Endothelial cell of umbilical vein (primary cell): ENCODE measurements at regions not wholly inside any gene's neighbourhood (a gene's known extent, or its start where the extent isn't known, plus 50 kb on each side); places are given as distances from the start of the nearest gene placed in this dataset.

ENCODE experiments used
- CTCF ChIP-seq, 2 donors: IDR thresholded peaks; 1 replicate in 1 of 2; 2 replicates in 1 of 2; pipeline ENCODE4 v1.5.1; 2011; ENCODE audit warnings: low read length in 2 of 2, mild to moderate bottlenecking in 2 of 2, moderate library complexity in 2 of 2, control low read depth in 1 of 2, inconsistent platforms in 1 of 2, low read depth in 1 of 2; ENCODE audit not compliant: insufficient read depth in 1 of 2; ENCODE audit errors: extremely low read depth in 1 of 2
- EZH2 ChIP-seq: IDR thresholded peaks from 2 replicates; pipeline ENCODE4 v1.6.1; 2012; ENCODE audit warnings: borderline replicate concordance, low read depth, mild to moderate bottlenecking, moderate library complexity, low read length, inconsistent platforms; ENCODE audit not compliant: severe bottlenecking
- JUN ChIP-seq: IDR thresholded peaks from 2 replicates; pipeline ENCODE4 v1.6.1; 2011; ENCODE audit warnings: borderline replicate concordance, low read depth; ENCODE audit not compliant: insufficient read length, insufficient read depth
- MAX ChIP-seq: IDR thresholded peaks from 2 replicates; pipeline ENCODE4 v1.6.1; 2011; ENCODE audit not compliant: insufficient read depth, insufficient read length
- MYC ChIP-seq: IDR thresholded peaks from one replicate; pipeline ENCODE4 v1.6.1; 2011; ENCODE audit warnings: mild to moderate bottlenecking, low read depth, low read length
- POLR2A ChIP-seq: IDR thresholded peaks from 2 replicates; pipeline ENCODE4 v1.6.1; 2012; ENCODE audit warnings: low read depth, mild to moderate bottlenecking, control low read depth, low read length
- POLR2AphosphoS5 ChIP-seq: IDR thresholded peaks from 2 replicates; pipeline ENCODE4 v1.6.1; 2012; ENCODE audit warnings: low read depth, mild to moderate bottlenecking, control low read depth, low read length, moderate library complexity; ENCODE audit not compliant: insufficient read depth

- TF ChIP-seq CTCF (IDR thresholded peaks at IDR 0.05; ENCODE audit: extremely low read depth in 1 of 2, insufficient read depth in 1 of 2, low read depth in 1 of 2, low read length in 2 of 2) = no peak
- TF ChIP-seq POLR2A = no peak
- TF ChIP-seq POLR2AphosphoS5 = no peak
- TF ChIP-seq MYC = no peak
- TF ChIP-seq EZH2 = no peak
- no peak for TF ChIP-seq MAX
- no peak for TF ChIP-seq JUN
Observed at GRCh38 chr3:18667552-18667951, 242.4 kb upstream of the SATB1 start.
